ENCODE measurements at regions not wholly inside any gene's neighbourhood (a gene's known extent, or its start where the extent isn't known, plus 50 kb on each side); places are given as distances from the start of the nearest gene placed in this dataset.

DNA sequence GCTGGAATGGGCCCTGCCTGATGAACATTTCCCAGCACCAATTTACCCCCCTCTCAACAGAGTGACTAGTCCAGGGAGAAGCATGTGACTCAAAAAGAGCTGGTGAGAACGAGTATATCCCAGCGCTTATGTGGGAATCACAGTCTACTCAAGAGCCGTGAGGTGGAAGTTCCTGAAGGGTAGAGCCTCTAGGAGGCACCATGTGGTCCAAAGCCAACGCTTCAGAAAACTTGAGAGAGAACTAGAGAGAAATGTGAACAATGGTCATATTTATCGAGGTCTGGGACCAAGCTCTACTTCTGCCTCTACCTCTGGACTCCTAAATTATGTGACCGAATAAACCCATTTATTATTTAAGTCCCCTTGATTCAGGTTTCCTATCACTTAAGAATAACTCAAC is 111.0 kb upstream of the RAP2B start (continued):
- TF ChIP-seq, protein P1, sequence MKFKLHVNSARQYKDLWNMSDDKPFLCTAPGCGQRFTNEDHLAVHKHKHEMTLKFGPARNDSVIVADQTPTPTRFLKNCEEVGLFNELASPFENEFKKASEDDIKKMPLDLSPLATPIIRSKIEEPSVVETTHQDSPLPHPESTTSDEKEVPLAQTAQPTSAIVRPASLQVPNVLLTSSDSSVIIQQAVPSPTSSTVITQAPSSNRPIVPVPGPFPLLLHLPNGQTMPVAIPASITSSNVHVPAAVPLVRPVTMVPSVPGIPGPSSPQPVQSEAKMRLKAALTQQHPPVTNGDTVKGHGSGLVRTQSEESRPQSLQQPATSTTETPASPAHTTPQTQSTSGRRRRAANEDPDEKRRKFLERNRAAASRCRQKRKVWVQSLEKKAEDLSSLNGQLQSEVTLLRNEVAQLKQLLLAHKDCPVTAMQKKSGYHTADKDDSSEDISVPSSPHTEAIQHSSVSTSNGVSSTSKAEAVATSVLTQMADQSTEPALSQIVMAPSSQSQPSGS (CRISPR knock-in tag; IDR thresholded peaks at IDR 0.05; ENCODE audit: borderline replicate concordance, low read depth) = no peak

DNA sequence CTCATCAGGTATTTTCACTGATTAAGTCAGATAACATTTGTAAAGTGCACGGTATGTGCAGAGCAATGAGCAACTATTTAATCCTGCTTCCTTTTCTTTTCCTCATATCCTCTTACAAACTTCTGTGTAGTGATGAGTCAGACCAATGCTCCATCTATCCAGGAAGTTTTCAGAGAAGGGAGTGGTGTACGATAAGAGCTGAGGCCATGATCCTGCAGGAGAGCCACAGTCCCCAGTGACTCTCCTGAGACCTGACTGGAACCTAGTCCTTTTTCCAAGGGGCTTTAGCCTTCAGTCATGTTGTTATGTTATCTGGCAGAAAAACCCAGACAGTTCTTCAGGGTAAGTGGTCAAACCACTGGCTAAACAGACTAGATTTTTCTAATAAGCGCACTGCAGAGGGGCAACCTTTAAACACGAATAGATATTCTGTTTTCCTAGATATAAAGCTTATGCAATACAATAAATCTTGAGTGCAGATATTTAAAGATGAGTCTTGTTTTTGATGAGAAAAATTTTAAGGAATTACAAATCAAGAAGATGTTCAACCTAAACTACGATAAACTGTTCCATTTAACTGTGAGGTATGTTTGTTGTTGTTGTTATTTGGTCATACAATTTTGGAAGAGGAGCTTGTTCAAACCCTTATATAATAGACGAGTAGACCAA is 110.5 kb upstream of the RAP2B start:
- POLR2A ChIA-PET = no interaction called here
- H3K36me3 Mint-ChIP-seq = 0 out of 2 replicates have a peak, but pooled peaks cover 2% of the 10 kb centered on the region
- H3K4me1 Mint-ChIP-seq = no peaks in the 10 kb centered on the region
- H3K27me3 Mint-ChIP-seq (ENCODE audit: low read depth) = no peaks in the 10 kb centered on the region
- TF ChIP-seq, protein P2, sequence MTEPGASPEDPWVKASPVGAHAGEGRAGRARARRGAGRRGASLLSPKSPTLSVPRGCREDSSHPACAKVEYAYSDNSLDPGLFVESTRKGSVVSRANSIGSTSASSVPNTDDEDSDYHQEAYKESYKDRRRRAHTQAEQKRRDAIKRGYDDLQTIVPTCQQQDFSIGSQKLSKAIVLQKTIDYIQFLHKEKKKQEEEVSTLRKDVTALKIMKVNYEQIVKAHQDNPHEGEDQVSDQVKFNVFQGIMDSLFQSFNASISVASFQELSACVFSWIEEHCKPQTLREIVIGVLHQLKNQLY (CRISPR knock-in tag; IDR thresholded peaks at IDR 0.05) = no peak
- TF ChIP-seq ZNF396 (CRISPR knock-in tag; IDR thresholded peaks at IDR 0.05; ENCODE audit: borderline replicate concordance) = no peak
- TF ChIP-seq, protein P3, sequence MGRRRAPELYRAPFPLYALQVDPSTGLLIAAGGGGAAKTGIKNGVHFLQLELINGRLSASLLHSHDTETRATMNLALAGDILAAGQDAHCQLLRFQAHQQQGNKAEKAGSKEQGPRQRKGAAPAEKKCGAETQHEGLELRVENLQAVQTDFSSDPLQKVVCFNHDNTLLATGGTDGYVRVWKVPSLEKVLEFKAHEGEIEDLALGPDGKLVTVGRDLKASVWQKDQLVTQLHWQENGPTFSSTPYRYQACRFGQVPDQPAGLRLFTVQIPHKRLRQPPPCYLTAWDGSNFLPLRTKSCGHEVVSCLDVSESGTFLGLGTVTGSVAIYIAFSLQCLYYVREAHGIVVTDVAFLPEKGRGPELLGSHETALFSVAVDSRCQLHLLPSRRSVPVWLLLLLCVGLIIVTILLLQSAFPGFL (CRISPR knock-in tag; IDR thresholded peaks at IDR 0.05; ENCODE audit: borderline replicate concordance) = no peak
- TF ChIP-seq, protein P4, sequence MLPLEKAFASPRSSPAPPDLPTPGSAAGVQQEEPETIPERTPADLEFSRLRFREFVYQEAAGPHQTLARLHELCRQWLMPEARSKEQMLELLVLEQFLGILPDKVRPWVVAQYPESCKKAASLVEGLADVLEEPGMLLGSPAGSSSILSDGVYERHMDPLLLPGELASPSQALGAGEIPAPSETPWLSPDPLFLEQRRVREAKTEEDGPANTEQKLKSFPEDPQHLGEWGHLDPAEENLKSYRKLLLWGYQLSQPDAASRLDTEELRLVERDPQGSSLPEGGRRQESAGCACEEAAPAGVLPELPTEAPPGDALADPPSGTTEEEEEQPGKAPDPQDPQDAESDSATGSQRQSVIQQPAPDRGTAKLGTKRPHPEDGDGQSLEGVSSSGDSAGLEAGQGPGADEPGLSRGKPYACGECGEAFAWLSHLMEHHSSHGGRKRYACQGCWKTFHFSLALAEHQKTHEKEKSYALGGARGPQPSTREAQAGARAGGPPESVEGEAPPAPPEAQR (CRISPR knock-in tag; IDR thresholded peaks at IDR 0.05) = no peak
- TF ChIP-seq, protein P1 (CRISPR knock-in tag; IDR thresholded peaks at IDR 0.05; ENCODE audit: borderline replicate concordance, low read depth) = no peak
- no peak for TF ChIP-seq MYBL2 (CRISPR knock-in tag; IDR thresholded peaks at IDR 0.05)
- no peak for TF ChIP-seq EMX1 (CRISPR knock-in tag; IDR thresholded peaks at IDR 0.05)
- no peak for TF ChIP-seq RORB (CRISPR knock-in tag; IDR thresholded peaks at IDR 0.05)
- TF ChIP-seq ZNF423 (CRISPR knock-in tag; IDR thresholded peaks at IDR 0.05) = no peak
- no peak for TF ChIP-seq SOX15 (CRISPR knock-in tag; IDR thresholded peaks at IDR 0.05)
- TF ChIP-seq, protein P5, sequence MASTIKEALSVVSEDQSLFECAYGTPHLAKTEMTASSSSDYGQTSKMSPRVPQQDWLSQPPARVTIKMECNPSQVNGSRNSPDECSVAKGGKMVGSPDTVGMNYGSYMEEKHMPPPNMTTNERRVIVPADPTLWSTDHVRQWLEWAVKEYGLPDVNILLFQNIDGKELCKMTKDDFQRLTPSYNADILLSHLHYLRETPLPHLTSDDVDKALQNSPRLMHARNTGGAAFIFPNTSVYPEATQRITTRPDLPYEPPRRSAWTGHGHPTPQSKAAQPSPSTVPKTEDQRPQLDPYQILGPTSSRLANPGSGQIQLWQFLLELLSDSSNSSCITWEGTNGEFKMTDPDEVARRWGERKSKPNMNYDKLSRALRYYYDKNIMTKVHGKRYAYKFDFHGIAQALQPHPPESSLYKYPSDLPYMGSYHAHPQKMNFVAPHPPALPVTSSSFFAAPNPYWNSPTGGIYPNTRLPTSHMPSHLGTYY (CRISPR knock-in tag; IDR thresholded peaks at IDR 0.05) = no peak
- no peak for TF ChIP-seq ZNF121 (CRISPR knock-in tag; IDR thresholded peaks at IDR 0.05)
- TF ChIP-seq, protein P6, sequence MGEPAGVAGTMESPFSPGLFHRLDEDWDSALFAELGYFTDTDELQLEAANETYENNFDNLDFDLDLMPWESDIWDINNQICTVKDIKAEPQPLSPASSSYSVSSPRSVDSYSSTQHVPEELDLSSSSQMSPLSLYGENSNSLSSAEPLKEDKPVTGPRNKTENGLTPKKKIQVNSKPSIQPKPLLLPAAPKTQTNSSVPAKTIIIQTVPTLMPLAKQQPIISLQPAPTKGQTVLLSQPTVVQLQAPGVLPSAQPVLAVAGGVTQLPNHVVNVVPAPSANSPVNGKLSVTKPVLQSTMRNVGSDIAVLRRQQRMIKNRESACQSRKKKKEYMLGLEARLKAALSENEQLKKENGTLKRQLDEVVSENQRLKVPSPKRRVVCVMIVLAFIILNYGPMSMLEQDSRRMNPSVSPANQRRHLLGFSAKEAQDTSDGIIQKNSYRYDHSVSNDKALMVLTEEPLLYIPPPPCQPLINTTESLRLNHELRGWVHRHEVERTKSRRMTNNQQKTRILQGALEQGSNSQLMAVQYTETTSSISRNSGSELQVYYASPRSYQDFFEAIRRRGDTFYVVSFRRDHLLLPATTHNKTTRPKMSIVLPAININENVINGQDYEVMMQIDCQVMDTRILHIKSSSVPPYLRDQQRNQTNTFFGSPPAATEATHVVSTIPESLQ (CRISPR knock-in tag; IDR thresholded peaks at IDR 0.05) = no peak
- TF ChIP-seq, protein P7, sequence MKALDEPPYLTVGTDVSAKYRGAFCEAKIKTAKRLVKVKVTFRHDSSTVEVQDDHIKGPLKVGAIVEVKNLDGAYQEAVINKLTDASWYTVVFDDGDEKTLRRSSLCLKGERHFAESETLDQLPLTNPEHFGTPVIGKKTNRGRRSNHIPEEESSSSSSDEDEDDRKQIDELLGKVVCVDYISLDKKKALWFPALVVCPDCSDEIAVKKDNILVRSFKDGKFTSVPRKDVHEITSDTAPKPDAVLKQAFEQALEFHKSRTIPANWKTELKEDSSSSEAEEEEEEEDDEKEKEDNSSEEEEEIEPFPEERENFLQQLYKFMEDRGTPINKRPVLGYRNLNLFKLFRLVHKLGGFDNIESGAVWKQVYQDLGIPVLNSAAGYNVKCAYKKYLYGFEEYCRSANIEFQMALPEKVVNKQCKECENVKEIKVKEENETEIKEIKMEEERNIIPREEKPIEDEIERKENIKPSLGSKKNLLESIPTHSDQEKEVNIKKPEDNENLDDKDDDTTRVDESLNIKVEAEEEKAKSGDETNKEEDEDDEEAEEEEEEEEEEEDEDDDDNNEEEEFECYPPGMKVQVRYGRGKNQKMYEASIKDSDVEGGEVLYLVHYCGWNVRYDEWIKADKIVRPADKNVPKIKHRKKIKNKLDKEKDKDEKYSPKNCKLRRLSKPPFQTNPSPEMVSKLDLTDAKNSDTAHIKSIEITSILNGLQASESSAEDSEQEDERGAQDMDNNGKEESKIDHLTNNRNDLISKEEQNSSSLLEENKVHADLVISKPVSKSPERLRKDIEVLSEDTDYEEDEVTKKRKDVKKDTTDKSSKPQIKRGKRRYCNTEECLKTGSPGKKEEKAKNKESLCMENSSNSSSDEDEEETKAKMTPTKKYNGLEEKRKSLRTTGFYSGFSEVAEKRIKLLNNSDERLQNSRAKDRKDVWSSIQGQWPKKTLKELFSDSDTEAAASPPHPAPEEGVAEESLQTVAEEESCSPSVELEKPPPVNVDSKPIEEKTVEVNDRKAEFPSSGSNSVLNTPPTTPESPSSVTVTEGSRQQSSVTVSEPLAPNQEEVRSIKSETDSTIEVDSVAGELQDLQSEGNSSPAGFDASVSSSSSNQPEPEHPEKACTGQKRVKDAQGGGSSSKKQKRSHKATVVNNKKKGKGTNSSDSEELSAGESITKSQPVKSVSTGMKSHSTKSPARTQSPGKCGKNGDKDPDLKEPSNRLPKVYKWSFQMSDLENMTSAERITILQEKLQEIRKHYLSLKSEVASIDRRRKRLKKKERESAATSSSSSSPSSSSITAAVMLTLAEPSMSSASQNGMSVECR (CRISPR knock-in tag; IDR thresholded peaks at IDR 0.05; ENCODE audit: borderline replicate concordance) = no peak
- TF ChIP-seq ZNF671 (CRISPR knock-in tag; IDR thresholded peaks at IDR 0.05) = no peak
- TF ChIP-seq CREM (CRISPR knock-in tag; IDR thresholded peaks at IDR 0.05) = no peak
- no peak for TF ChIP-seq SMAD3 (CRISPR knock-in tag; IDR thresholded peaks at IDR 0.05; ENCODE audit: borderline replicate concordance)
- no peak for TF ChIP-seq SP1 (CRISPR knock-in tag; conservative IDR thresholded peaks at IDR 0.05)
- no peak for TF ChIP-seq FOXP1 (CRISPR knock-in tag; IDR thresholded peaks at IDR 0.05; ENCODE audit: borderline replicate concordance)
- TF ChIP-seq ATF1 (CRISPR knock-in tag; IDR thresholded peaks at IDR 0.05) = no peak
- no peak overlapping the region for H3K4me3 Mint-ChIP-seq
- no peaks in the 10 kb centered on the region for H3K9me3 Mint-ChIP-seq
- CTCF ChIA-PET = interaction anchor here (1.6 kb wide), 1 partner anchor 8 kb away, joined by 3 read pairs; no protein-coding TSS in a partner anchor
- no peak overlapping the region for H3K27ac Mint-ChIP-seq
- DNase-seq (ENCODE audit: low spot score) (no peak), ATAC-seq (no peak)

Data from WTC11 (cell line).